Nephron progenitor cell (in vitro differentiated cells): ENCODE measurements at regions not wholly inside any gene's neighbourhood (a gene's known extent, or its start where the extent isn't known, plus 50 kb on each side); places are given as distances from the start of the nearest gene placed in this dataset.

ENCODE experiments used
- DNase-seq: peaks from one replicate; pipeline ENCODE4 v3.0.0; 2021
- H3K27ac Mint-ChIP-seq: 2 replicates; pipeline ENCODE4 v1.8.0; 2021; ENCODE audit warnings: mild to moderate bottlenecking, moderate library complexity, mixed read lengths
- H3K27me3 Mint-ChIP-seq: 2 replicates; pipeline ENCODE4 v1.8.0; 2021; ENCODE audit warnings: mild to moderate bottlenecking, low read depth, mixed read lengths; ENCODE audit not compliant: poor library complexity
- H3K36me3 Mint-ChIP-seq: 2 replicates; pipeline ENCODE4 v1.8.0; 2021; ENCODE audit warnings: low read depth, mixed read lengths
- H3K4me1 Mint-ChIP-seq: 2 replicates; pipeline ENCODE4 v1.8.0; 2021; ENCODE audit warnings: mixed read lengths
- H3K4me3 Mint-ChIP-seq: 2 replicates; pipeline ENCODE4 v1.8.0; 2021; ENCODE audit warnings: mild to moderate bottlenecking, moderate library complexity, mixed read lengths
- H3K9me3 Mint-ChIP-seq: 2 replicates; pipeline ENCODE4 v1.8.0; 2021; ENCODE audit warnings: mild to moderate bottlenecking, moderate library complexity, mixed read lengths
- TF ChIP-seq, protein P1 (sequence below): fragments of 200-600 bp; sonication (generic); IDR thresholded peaks from 2 replicates; pipeline ENCODE4 v1.5.0; 2021; ENCODE audit warnings: antibody characterized with exemption

DNA sequence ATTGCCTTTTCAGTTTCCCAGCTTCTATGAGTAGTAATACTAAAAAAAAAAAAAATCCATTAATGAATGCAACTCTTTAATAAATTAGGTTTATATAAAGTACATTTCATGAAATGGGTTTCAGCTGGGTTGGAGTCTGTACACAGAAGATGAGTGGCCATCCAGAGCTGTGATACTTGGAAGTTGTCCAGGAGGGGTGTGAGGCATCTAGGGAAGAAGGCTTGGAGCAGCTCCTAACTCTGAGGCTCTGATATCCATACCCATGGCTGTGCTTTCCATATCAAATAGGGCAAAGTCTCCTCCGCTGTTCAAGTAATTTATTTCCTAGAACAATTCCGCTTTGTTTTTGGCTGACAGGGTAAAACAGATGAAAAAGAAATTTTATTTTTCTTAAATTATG lies 423.3 kb upstream of the TENM3 start:
- Mint-ChIP-seq H3K9me3 (peaks cover 14% of the 10 kb centered on the region), H3K27me3 (peaks cover 3% of the 10 kb centered on the region), H3K4me3 (no peak overlapping the region), H3K27ac (no peak overlapping the region), H3K4me1 (peaks cover 33% of the 10 kb centered on the region), H3K36me3 (peaks cover 6% of the 10 kb centered on the region)
- TF ChIP-seq, protein P1, sequence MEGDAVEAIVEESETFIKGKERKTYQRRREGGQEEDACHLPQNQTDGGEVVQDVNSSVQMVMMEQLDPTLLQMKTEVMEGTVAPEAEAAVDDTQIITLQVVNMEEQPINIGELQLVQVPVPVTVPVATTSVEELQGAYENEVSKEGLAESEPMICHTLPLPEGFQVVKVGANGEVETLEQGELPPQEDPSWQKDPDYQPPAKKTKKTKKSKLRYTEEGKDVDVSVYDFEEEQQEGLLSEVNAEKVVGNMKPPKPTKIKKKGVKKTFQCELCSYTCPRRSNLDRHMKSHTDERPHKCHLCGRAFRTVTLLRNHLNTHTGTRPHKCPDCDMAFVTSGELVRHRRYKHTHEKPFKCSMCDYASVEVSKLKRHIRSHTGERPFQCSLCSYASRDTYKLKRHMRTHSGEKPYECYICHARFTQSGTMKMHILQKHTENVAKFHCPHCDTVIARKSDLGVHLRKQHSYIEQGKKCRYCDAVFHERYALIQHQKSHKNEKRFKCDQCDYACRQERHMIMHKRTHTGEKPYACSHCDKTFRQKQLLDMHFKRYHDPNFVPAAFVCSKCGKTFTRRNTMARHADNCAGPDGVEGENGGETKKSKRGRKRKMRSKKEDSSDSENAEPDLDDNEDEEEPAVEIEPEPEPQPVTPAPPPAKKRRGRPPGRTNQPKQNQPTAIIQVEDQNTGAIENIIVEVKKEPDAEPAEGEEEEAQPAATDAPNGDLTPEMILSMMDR = no peak
- DNase-seq = no peak

- Mint-ChIP-seq H3K27me3 (peaks cover 3% of the 10 kb centered on the region), H3K4me1 (peaks cover 33% of the 10 kb centered on the region), H3K9me3 (peaks cover 14% of the 10 kb centered on the region), H3K4me3 (no peak overlapping the region), H3K36me3 (peaks cover 6% of the 10 kb centered on the region), H3K27ac (no peak overlapping the region)
- TF ChIP-seq, protein P1 = no peak
- DNase-seq = no peak
These were observed 422.6 kb upstream of the TENM3 start for GRCh38 chr4:181820553-181820952.

GRCh38 chr4:181821039-181822004 lies 421.9 kb upstream of the TENM3 start:
- no peak for DNase-seq
- Mint-ChIP-seq H3K27me3 (no peaks in the 10 kb centered on the region), H3K9me3 (peaks cover 14% of the 10 kb centered on the region), H3K36me3 (peaks cover 6% of the 10 kb centered on the region), H3K27ac (peak overlapping the region; percentile 34), H3K4me1 (peaks cover 33% of the 10 kb centered on the region), H3K4me3 (no peak overlapping the region)
- TF ChIP-seq, protein P1 = no peak

DNA sequence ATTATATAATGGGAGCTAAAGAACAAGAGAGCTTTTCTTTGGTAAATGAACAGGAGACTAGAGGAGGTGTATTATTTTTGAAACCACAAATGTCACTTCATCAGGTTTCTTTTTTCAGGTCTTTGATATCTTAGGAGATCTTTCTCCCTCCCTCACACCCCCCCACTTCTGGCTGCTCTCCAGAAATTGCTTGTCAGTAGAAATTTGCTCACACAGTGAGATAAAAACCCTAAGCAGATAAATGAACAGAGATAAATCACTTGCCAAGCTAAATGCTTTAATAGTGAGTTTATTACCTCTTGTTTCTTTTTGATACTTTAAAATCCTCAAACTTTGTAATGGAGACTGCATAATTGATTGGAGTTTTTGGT lies 421.2 kb upstream of the TENM3 start:
- Mint-ChIP-seq H3K36me3 (peaks cover 6% of the 10 kb centered on the region), H3K4me3 (no peak overlapping the region), H3K9me3 (peaks cover 14% of the 10 kb centered on the region), H3K27me3 (peaks cover 3% of the 10 kb centered on the region), H3K27ac (no peak overlapping the region), H3K4me1 (peaks cover 33% of the 10 kb centered on the region)
- TF ChIP-seq, protein P1 = no peak
- DNase-seq = no peak

- no peak for DNase-seq
- Mint-ChIP-seq H3K27ac (no peak overlapping the region), H3K4me3 (no peak overlapping the region), H3K27me3 (peaks cover 6% of the 10 kb centered on the region), H3K4me1 (peaks cover 33% of the 10 kb centered on the region), H3K36me3 (peaks cover 6% of the 10 kb centered on the region), H3K9me3 (peaks cover 11% of the 10 kb centered on the region)
- TF ChIP-seq, protein P1 = no peak
These were observed 420.0 kb upstream of the TENM3 start for GRCh38 chr4:181823183-181823582.

DNA sequence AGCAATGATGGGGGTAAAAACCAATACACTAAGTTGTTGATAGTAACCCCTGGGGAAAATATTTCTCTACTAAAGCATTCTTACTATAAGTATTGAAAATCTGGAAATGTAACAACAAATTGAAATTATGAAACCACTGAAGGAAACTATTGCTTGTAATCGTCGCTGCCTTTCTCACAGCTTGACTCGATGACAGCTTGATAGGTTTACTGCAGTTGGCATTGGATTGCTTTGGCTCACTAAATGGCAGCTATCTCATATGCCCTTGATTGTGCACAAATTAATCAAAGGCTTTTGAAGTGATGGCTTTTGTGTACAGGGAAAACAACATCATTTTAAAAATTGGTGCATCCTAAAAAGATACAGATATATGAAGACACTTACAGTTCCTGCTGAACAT lies 419.6 kb upstream of the TENM3 start:
- Mint-ChIP-seq H3K36me3 (peaks cover 6% of the 10 kb centered on the region), H3K9me3 (peaks cover 11% of the 10 kb centered on the region), H3K27ac (no peak overlapping the region), H3K27me3 (peaks cover 6% of the 10 kb centered on the region), H3K4me1 (peaks cover 33% of the 10 kb centered on the region), H3K4me3 (no peak overlapping the region)
- TF ChIP-seq, protein P1 = no peak
- DNase-seq = no peak
